ENCODE measurements at regions not wholly inside any gene's neighbourhood (a gene's known extent, or its start where the extent isn't known, plus 50 kb on each side); places are given as distances from the start of the nearest gene placed in this dataset.
"Not testable (repeated sequence)": the region's sequence is repeated elsewhere in the genome, so short reads cannot be mapped to it uniquely, and the experiment has no call there.

DNA sequence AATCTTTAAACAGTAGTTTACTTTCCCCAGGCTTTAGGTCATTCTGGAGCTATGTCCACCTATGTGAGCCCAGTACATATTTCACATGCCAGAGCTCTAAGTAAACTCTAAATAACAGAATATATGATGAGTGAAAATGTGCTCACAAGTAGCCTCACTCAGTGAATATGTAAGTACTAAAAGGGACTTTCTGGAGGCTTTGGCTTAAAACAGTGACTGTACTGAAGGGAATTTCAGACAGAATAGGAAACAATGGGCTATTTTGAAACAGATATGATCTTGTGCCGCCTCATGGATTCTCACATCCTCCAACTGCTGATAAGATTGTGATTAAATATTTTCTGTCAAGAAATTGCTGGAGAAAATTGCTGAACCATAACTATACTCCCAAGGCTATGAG is 747.9 kb downstream of the SOCS6 start:
- Histone ChIP-seq H3K36me3 (no peaks in the 10 kb centered on the region), H3K27me3 (no peaks in the 10 kb centered on the region), H3K27ac (no peak overlapping the region), H3K9me3 (no peaks in the 10 kb centered on the region), H3K4me1 (no peaks in the 10 kb centered on the region), H3K4me3 (no peak overlapping the region)
- intact Hi-C loops (cut with DNase I): no loop called here
- DNase-seq: no peak
- 41 to 71% methylated on average over 1 of the region's 1 CpG for WGBS, 2 donors
- TF ChIP-seq POLR2AphosphoS5 (IDR thresholded peaks at IDR 0.05) (no peak), POLR2A (IDR thresholded peaks at IDR 0.05) (no peak), EP300 (IDR thresholded peaks at IDR 0.05) (no peak)
- TF ChIP-seq, protein P1, sequence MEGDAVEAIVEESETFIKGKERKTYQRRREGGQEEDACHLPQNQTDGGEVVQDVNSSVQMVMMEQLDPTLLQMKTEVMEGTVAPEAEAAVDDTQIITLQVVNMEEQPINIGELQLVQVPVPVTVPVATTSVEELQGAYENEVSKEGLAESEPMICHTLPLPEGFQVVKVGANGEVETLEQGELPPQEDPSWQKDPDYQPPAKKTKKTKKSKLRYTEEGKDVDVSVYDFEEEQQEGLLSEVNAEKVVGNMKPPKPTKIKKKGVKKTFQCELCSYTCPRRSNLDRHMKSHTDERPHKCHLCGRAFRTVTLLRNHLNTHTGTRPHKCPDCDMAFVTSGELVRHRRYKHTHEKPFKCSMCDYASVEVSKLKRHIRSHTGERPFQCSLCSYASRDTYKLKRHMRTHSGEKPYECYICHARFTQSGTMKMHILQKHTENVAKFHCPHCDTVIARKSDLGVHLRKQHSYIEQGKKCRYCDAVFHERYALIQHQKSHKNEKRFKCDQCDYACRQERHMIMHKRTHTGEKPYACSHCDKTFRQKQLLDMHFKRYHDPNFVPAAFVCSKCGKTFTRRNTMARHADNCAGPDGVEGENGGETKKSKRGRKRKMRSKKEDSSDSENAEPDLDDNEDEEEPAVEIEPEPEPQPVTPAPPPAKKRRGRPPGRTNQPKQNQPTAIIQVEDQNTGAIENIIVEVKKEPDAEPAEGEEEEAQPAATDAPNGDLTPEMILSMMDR (IDR thresholded peaks at IDR 0.05): no peak

DNA sequence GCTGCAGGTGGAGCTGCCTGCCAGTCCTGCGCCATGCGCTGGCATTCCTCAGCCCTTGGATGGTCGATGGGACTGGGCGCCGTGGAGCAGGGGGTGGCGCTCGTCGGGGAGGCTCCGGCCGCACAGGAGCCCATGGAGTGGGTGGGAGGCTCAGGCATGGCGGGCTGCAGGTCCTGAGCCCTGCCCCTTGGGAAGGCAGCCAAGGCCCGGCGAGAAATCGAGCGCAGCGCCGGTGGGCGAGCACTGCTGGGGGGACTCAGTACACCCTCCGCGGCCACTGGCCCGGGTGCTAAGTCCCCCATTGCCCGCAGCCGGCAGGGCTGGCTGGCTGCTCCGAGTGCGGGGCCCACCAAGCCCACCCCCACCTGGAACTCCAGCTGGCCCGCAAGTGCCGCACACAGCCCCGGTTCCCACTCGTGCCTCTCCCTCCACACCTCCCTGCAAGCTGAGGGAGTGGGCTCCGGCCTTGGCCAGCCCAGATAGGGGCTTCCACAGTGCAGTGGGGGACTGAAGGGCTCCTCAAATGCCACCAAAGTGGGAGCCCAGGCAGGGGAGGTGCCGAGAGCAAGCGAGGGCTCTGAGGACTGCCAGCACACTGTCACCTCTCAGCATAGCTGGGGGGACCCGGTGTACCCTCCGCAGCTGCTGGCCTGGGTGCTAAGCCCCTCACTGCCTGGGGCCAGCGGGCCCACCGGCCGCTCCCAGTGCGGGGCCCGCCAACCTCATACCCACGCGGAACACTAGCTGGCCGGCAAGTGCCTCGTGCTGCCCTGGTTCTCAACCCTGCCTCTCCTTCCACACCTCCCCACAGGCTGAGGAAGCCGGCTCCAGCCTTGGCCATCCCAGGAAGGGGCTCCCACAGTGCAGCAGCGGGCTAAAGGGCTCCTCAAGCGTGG is 742.7 kb downstream of the SOCS6 start:
- DNase-seq; H3K4me3 ChIP-seq; H3K27me3 ChIP-seq; intact Hi-C loops (cut with DNase I); H3K4me1 ChIP-seq; H3K27ac ChIP-seq; H3K9me3 ChIP-seq; H3K36me3 ChIP-seq: not testable (repeated sequence)
- 93 to 95% methylated on average over 46 of the region's 46 CpGs for WGBS, 2 donors

DNA sequence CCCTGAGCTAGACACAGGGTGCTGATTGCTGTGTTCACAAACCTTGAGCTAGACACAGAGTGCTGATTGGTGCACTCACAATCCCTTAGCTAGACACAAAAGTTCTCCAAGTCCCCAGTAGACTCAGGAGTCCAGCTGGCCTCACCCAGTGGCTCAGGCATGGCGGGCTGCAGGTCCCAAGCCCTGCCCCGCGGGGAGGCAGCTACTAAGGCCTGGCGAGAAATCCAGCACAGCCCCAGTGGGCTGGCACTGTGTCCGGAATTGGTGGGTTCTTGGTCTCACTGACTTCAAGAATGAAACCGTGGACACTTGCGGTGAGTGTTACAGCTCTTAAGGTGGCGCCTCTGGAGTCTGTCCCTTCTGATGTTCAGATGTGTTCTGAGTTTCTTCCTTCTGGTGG is 741.2 kb downstream of the SOCS6 start:
- 95 to 97% methylated on average over 8 of the region's 8 CpGs for WGBS, 2 donors
- H3K27ac ChIP-seq; H3K4me3 ChIP-seq; DNase-seq; H3K4me1 ChIP-seq; intact Hi-C loops (cut with DNase I); H3K27me3 ChIP-seq; H3K9me3 ChIP-seq; H3K36me3 ChIP-seq: not testable (repeated sequence)

DNA sequence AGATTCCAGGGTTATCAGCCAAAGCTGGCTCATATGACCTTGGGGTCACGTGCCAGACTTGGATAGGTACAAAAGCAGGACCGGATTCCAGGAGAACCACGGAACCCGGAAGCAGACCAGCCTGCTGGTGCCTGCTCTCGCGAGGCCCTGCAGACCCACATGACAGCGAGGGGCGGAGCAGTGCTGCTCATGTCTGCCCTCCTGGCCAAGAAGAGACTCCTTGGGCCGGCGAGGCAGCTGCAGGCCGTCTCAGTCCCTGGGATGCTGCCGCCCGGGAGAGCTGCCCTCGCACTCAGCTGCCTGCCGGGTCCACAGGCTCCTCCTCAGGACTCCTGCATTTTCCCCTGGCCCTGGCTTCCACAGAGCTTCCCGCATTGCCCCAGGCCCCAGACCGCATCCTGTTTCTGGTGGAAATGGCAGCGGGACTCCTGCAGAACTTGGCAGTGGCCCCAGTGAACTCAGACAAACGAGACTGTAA is 739.5 kb downstream of the SOCS6 start:
- intact Hi-C loops (cut with DNase I): no loop called here
- peaks cover 0 to 3% (median 0%) of the 10 kb centered on the region in 4 donors for H3K9me3 ChIP-seq
- TF ChIP-seq EP300 (IDR thresholded peaks at IDR 0.05): no peak
- H3K4me3 ChIP-seq: no peak overlapping the region
- no peak overlapping the region for H3K27ac ChIP-seq
- H3K36me3 ChIP-seq: no peaks in the 10 kb centered on the region
- DNase-seq: no peak
- WGBS, 2 donors: 84 to 89% methylated on average over 19 of the region's 19 CpGs
- H3K4me1 ChIP-seq: no peaks in the 10 kb centered on the region
- no peaks in the 10 kb centered on the region for H3K27me3 ChIP-seq

DNA sequence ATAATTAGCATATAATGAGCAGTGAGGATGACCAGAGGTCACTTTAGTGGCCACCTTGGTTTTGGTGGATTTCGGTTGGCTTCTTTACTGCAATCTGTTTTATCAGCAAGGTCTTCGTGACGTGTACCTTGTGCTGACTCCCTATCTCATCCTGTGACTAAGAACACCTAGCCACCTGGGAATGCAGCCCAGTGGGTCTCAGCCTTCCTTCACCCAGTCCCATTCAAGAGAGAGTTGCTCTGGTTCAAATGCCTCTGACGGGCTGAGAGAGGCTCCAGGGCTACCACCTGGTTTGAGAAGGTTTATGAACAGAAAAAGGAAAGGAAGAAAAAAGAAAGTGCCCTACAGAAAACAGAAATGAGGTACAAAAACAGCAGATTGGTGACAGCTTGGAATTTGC is 738.7 kb downstream of the SOCS6 start:
- 91 to 94% methylated on average over 4 of the region's 4 CpGs for WGBS, 2 donors
- Histone ChIP-seq H3K27me3 (no peaks in the 10 kb centered on the region), H3K4me3 (no peak overlapping the region), H3K9me3 (peaks cover 0 to 3% (median 0%) of the 10 kb centered on the region in 4 donors), H3K36me3 (no peaks in the 10 kb centered on the region), H3K4me1 (no peaks in the 10 kb centered on the region), H3K27ac (no peak overlapping the region)
- no peak for DNase-seq
- TF ChIP-seq POLR2AphosphoS5 (IDR thresholded peaks at IDR 0.05) (no peak), POLR2A (IDR thresholded peaks at IDR 0.05) (no peak), EP300 (IDR thresholded peaks at IDR 0.05) (no peak)
- TF ChIP-seq, protein P1 (IDR thresholded peaks at IDR 0.05): no peak
- intact Hi-C loops (cut with DNase I): no loop called here

DNA sequence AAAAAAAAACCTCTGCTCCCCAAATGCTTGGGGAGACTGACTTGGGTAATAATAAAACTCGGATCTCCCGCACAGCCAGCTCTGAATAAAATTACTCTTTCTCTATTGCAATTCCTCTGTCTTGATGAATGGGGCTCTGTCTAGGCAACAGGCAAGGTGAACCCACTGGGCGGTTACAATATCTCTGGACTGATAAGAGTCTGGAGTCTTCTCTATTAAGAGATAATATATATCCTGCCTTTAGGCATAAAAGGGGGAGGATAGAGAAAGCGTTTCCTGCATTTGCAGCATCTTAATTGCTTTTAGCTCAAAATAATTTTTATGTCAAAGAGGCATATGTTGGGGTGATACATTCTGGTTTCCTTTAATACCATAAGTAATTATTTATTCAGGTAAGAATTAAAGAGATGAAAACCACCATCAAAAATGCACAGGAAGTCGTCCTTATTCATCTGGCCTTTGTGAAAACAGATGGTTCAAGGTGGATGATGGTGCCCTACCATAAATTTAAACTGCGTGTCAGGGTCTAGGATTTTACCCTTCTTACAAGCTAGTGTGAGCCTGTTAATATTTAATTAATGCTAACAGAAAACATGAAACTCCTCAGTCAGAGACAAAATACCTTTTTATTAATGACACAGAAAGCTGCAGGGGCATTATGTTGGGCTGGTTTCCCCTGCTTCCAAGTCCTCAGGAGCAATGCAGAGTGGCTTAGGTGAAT is 736.8 kb downstream of the SOCS6 start:
- TF ChIP-seq, protein P1 (IDR thresholded peaks at IDR 0.05): no peak
- no peak for TF ChIP-seq POLR2A (IDR thresholded peaks at IDR 0.05)
- TF ChIP-seq POLR2AphosphoS5 (IDR thresholded peaks at IDR 0.05): no peak
- TF ChIP-seq EP300 (IDR thresholded peaks at IDR 0.05): no peak
- Histone ChIP-seq H3K36me3 (no peaks in the 10 kb centered on the region), H3K27ac (no peak overlapping the region), H3K4me3 (no peak overlapping the region), H3K27me3 (no peaks in the 10 kb centered on the region), H3K4me1 (no peaks in the 10 kb centered on the region), H3K9me3 (no peaks in the 10 kb centered on the region)
- no peak for DNase-seq
- intact Hi-C loops (cut with DNase I): no loop called here
- WGBS, 2 donors: 76 to 83% methylated on average over 6 of the region's 6 CpGs
